Activated naive CD4-positive, alpha-beta T cell treated with anti-CD3 and anti-CD28 coated beads, Interleukin-2, amount 50 U/mL, for 72 hours (primary cell): ENCODE measurements at regions not wholly inside any gene's neighbourhood (a gene's known extent, or its start where the extent isn't known, plus 50 kb on each side); places are given as distances from the start of the nearest gene placed in this dataset.
A peak's percentile ranks its signal among the peaks of the same experiment; 100 is the strongest.
"Not testable (repeated sequence)": the region's sequence is repeated elsewhere in the genome, so short reads cannot be mapped to it uniquely, and the experiment has no call there.

ENCODE experiments used
- ATAC-seq, 2 donors: fragments of 150-1000 bp; cut with Tn5 transposase; 2 replicates each; pipeline ENCODE4 v1.10.0; 2021; ENCODE audit warnings: mild to moderate bottlenecking in 2 of 2, moderate library complexity in 2 of 2
- DNase-seq, 2 donors: peaks; one replicate each; pipeline ENCODE4 v3.0.0; 2021 to 2022; ENCODE audit warnings: low spot score in 2 of 2
- H3K27ac Mint-ChIP-seq, 2 donors: one replicate each; pipeline ENCODE4 v1.8.0; 2022; ENCODE audit warnings: mild to moderate bottlenecking in 2 of 2, mixed read lengths in 2 of 2
- H3K36me3 Mint-ChIP-seq, 2 donors: one replicate each; pipeline ENCODE4 v1.8.0; 2022; ENCODE audit warnings: mixed read lengths in 2 of 2
- H3K9me3 Mint-ChIP-seq, 2 donors: one replicate each; pipeline ENCODE4 v1.8.0; 2022; ENCODE audit warnings: mixed read lengths in 2 of 2

GRCh38 chr6:137813308-137813970 is 53.6 kb upstream of the TNFAIP3 start:
- peak overlapping the region in 1 of 2 donors; percentile 87 for H3K27ac Mint-ChIP-seq
- peaks cover 4 to 9% of the 10 kb centered on the region in 2 donors for H3K9me3 Mint-ChIP-seq
- ATAC-seq (peak; percentile 42 to 57), DNase-seq (no peak)
- peaks cover 0 to 7% of the 10 kb centered on the region in 2 donors for H3K36me3 Mint-ChIP-seq

GRCh38 chr6:137814030-137814429 is 53.0 kb upstream of the TNFAIP3 start:
- not testable (repeated sequence) for H3K9me3 Mint-ChIP-seq, DNase-seq, H3K36me3 Mint-ChIP-seq, ATAC-seq
- peak overlapping the region in 1 of 2 donors; percentile 87 for H3K27ac Mint-ChIP-seq

GRCh38 chr6:137815692-137816091 is 51.4 kb upstream of the TNFAIP3 start:
- peak overlapping the region; percentile 3 to 85 for H3K27ac Mint-ChIP-seq
- peak in 1 of 2 donors; percentile 33 for ATAC-seq
- DNase-seq: no peak
- peaks cover 6 to 7% of the 10 kb centered on the region in 2 donors for H3K9me3 Mint-ChIP-seq
- H3K36me3 Mint-ChIP-seq: peaks cover 0 to 7% of the 10 kb centered on the region in 2 donors

GRCh38 chr6:137816133-137816579 is 50.9 kb upstream of the TNFAIP3 start:
- ATAC-seq (peak in 1 of 2 donors; percentile 39), DNase-seq (no peak)
- Mint-ChIP-seq H3K9me3 (peaks cover 4 to 6% of the 10 kb centered on the region in 2 donors), H3K36me3 (peaks cover under 1 to 7% of the 10 kb centered on the region in 2 donors), H3K27ac (peak overlapping the region; percentile 3 to 85)

GRCh38 chr6:137816688-137817618 is 50.1 kb upstream of the TNFAIP3 start:
- H3K9me3 Mint-ChIP-seq: peaks cover 0 to 6% of the 10 kb centered on the region in 2 donors
- DNase-seq (no peak), ATAC-seq (no peak)
- H3K27ac Mint-ChIP-seq: peak overlapping the region in 1 of 2 donors; percentile 85
- peaks cover 7 to 9% of the 10 kb centered on the region in 2 donors for H3K36me3 Mint-ChIP-seq
